ENCODE measurements at regions not wholly inside any gene's neighbourhood (a gene's known extent, or its start where the extent isn't known, plus 50 kb on each side); places are given as distances from the start of the nearest gene placed in this dataset.

GRCh38 chr6:2581611-2582010 is 169.1 kb downstream of the MYLK4 start:
- intact Hi-C loops (cut with DNase I) = no loop called here
- H3K4me3 ChIP-seq = no peak overlapping the region
- no peaks in the 10 kb centered on the region for H3K27me3 ChIP-seq
- H3K9me3 ChIP-seq = no peaks in the 10 kb centered on the region
- no peaks in the 10 kb centered on the region for H3K4me1 ChIP-seq
- DNase-seq (no peak), ATAC-seq (no peak)
- H3K36me3 ChIP-seq = no peaks in the 10 kb centered on the region
- no peak for TF ChIP-seq CTCF (IDR thresholded peaks at IDR 0.05)
- no peak overlapping the region for H3K27ac ChIP-seq

- Histone ChIP-seq H3K36me3 (no peaks in the 10 kb centered on the region), H3K27ac (no peak overlapping the region), H3K4me3 (no peak overlapping the region), H3K27me3 (no peaks in the 10 kb centered on the region), H3K4me1 (no peaks in the 10 kb centered on the region), H3K9me3 (no peaks in the 10 kb centered on the region)
- DNase-seq = no peak
- intact Hi-C loops (cut with DNase I) = no loop called here
- no peak for TF ChIP-seq CTCF (IDR thresholded peaks at IDR 0.05)
- no peak for ATAC-seq
Observed at GRCh38 chr6:2581011-2581410, 169.7 kb downstream of the MYLK4 start.

GRCh38 chr6:2579804-2580570 is 170.7 kb downstream of the MYLK4 start:
- Histone ChIP-seq H3K9me3 (no peaks in the 10 kb centered on the region), H3K4me1 (no peaks in the 10 kb centered on the region), H3K4me3 (no peak overlapping the region), H3K27ac (no peak overlapping the region), H3K36me3 (no peaks in the 10 kb centered on the region), H3K27me3 (no peaks in the 10 kb centered on the region)
- ATAC-seq (no peak), DNase-seq (no peak)
- intact Hi-C loops (cut with DNase I) = no loop called here
- no peak for TF ChIP-seq CTCF (IDR thresholded peaks at IDR 0.05)

- Histone ChIP-seq H3K4me1 (no peaks in the 10 kb centered on the region), H3K36me3 (no peaks in the 10 kb centered on the region), H3K9me3 (peaks cover 4% of the 10 kb centered on the region), H3K4me3 (no peak overlapping the region), H3K27me3 (no peaks in the 10 kb centered on the region), H3K27ac (no peak overlapping the region)
- DNase-seq = peak; percentile 73
- peak; percentile 83 for ATAC-seq
- intact Hi-C loops (cut with DNase I) = no loop called here
- no peak for TF ChIP-seq CTCF (IDR thresholded peaks at IDR 0.05)
Observed at GRCh38 chr6:2579241-2579761, 171.4 kb downstream of the MYLK4 start.

GRCh38 chr6:2578767-2579166 is 172.0 kb downstream of the MYLK4 start:
- DNase-seq (no peak), ATAC-seq (peak; percentile 12)
- Histone ChIP-seq H3K9me3 (peaks cover 4% of the 10 kb centered on the region), H3K27me3 (no peaks in the 10 kb centered on the region), H3K27ac (peak overlapping the region; percentile 31), H3K36me3 (no peaks in the 10 kb centered on the region), H3K4me1 (no peaks in the 10 kb centered on the region), H3K4me3 (no peak overlapping the region)
- no peak for TF ChIP-seq CTCF (IDR thresholded peaks at IDR 0.05)
- intact Hi-C loops (cut with DNase I) = no loop called here
